Transverse colon (tissue), 4 donors: ENCODE measurements at regions not wholly inside any gene's neighbourhood (a gene's known extent, or its start where the extent isn't known, plus 50 kb on each side); places are given as distances from the start of the nearest gene placed in this dataset.

Experiments used
- CTCF ChIP-seq, 5 experiments: fragments of 200-600 bp in 3 of 5; fragments of 450-650 bp in 2 of 5; sonication (generic) in 3 of 5; IDR thresholded peaks; 1 replicate in 2 of 5; 2 replicates in 3 of 5; pipeline ENCODE4 v1.5.1; 2016 to 2017; ENCODE audit warnings: antibody characterized with exemption in 5 of 5, inconsistent platforms in 3 of 5, mild to moderate bottlenecking in 2 of 5, moderate library complexity in 1 of 5
- EP300 ChIP-seq: sonication (generic); formaldehyde crosslinking; IDR thresholded peaks from one replicate; pipeline ENCODE4 v1.6.1; 2017; ENCODE audit warnings: antibody characterized with exemption, low read depth
- POLR2A ChIP-seq: fragments of 450-650 bp; IDR thresholded peaks from one replicate; pipeline ENCODE4 v1.6.1; 2016; ENCODE audit warnings: antibody characterized with exemption, mild to moderate bottlenecking, moderate library complexity
- POLR2AphosphoS5 ChIP-seq, 3 donors: sonication (generic); formaldehyde crosslinking; IDR thresholded peaks; one replicate each; pipeline ENCODE4 v1.6.1; 2016; ENCODE audit warnings: antibody characterized with exemption in 3 of 3

- no peak for TF ChIP-seq CTCF (IDR thresholded peaks at IDR 0.05)
- TF ChIP-seq POLR2A, result no peak
- no peak for TF ChIP-seq POLR2AphosphoS5 (IDR thresholded peaks at IDR 0.05)
- TF ChIP-seq EP300, result no peak
Observed at GRCh38 chr18:65025756-65026155, 725.1 kb upstream of the CDH7 start.
